IMR-90 (cell line): ENCODE measurements at regions not wholly inside any gene's neighbourhood (a gene's known extent, or its start where the extent isn't known, plus 50 kb on each side); places are given as distances from the start of the nearest gene placed in this dataset.

Source experiments
- ATAC-seq: fragments of 200-7000 bp; cut with Tn5 transposase; 2 replicates; pipeline ENCODE4 v1.9.1; 2020; ENCODE audit warnings: low read depth, mild to moderate bottlenecking, moderate library complexity
- BruUV-seq: library from RNA; stranded (reverse); fragments of 400-500 nt; replicated peaks from 2 replicates; lab custom pipeline; 2021; lab: Mats Ljungman, UMichigan
- CTCF ChIA-PET: fragments of 300-600 bp; formaldehyde crosslinking; extraction: SDS; loops from one replicate; lab custom pipeline; 2021; ENCODE audit warnings: antibody characterized with exemption; lab: Yijun Ruan, JAX
- POLR2A ChIA-PET: fragments of 300-600 bp; sonication (Branson Sonifier 250); formaldehyde crosslinking; loops from one replicate; lab custom pipeline; 2022; ENCODE audit warnings: antibody characterized with exemption; ENCODE audit not compliant: unreplicated experiment; lab: Charles Lee
- DNase-seq: peaks from one replicate; pipeline ENCODE4 v3.0.0; 2013
- H2AFZ ChIP-seq: replicated peaks from 2 replicates; pipeline ENCODE3; 2013; ENCODE audit warnings: low read length, mild to moderate bottlenecking; ENCODE audit not compliant: poor library complexity
- H2AK5ac ChIP-seq: 2 replicates; pipeline ENCODE4 v1.6.1; 2013; ENCODE audit warnings: low read depth, low read length, inconsistent platforms
- H2AK9ac ChIP-seq: replicated peaks from 2 replicates; pipeline ENCODE3; 2013; ENCODE audit warnings: mild to moderate bottlenecking, low read depth, low read length, moderate library complexity; ENCODE audit not compliant: poor library complexity
- H2BK120ac ChIP-seq: 2 replicates; pipeline ENCODE4 v1.6.1; 2013; ENCODE audit warnings: low read depth, low read length, inconsistent platforms
- H2BK15ac ChIP-seq: 3 replicates; pipeline ENCODE4 v1.6.1; 2013; ENCODE audit warnings: low read depth, low read length, inconsistent platforms
- H2BK20ac ChIP-seq: 2 replicates; pipeline ENCODE4 v1.6.1; 2013; ENCODE audit warnings: low read depth, mild to moderate bottlenecking, inconsistent platforms, low read length, moderate library complexity
- H2BK5ac ChIP-seq: 2 replicates; pipeline ENCODE4 v1.6.1; 2013; ENCODE audit warnings: mild to moderate bottlenecking, low read depth, low read length, inconsistent platforms; ENCODE audit not compliant: poor library complexity, severe bottlenecking
- H3K14ac ChIP-seq: replicated peaks from 2 replicates; pipeline ENCODE4 v1.6.1; 2013; ENCODE audit warnings: low read depth, low read length, inconsistent platforms
- H3K18ac ChIP-seq: 2 replicates; pipeline ENCODE4 v1.6.1; 2013; ENCODE audit warnings: low read depth, low read length, control low read depth
- H3K23ac ChIP-seq: 2 replicates; pipeline ENCODE4 v1.6.1; 2013; ENCODE audit warnings: low read depth, low read length, inconsistent platforms
- H3K27ac ChIP-seq: 2 replicates; pipeline ENCODE4 v1.5.1; 2013; ENCODE audit warnings: mild to moderate bottlenecking, control low read depth, low read length; ENCODE audit not compliant: insufficient read depth
- H3K27me3 ChIP-seq: 2 replicates; pipeline ENCODE4 v1.6.1; 2013; ENCODE audit warnings: low read length; ENCODE audit not compliant: control insufficient read depth, insufficient read depth
- H3K36me3 ChIP-seq: 2 replicates; pipeline ENCODE4 v1.6.1; 2013; ENCODE audit warnings: low read length, mixed read lengths; ENCODE audit not compliant: control insufficient read depth, insufficient read depth
- H3K4ac ChIP-seq: 2 replicates; pipeline ENCODE4 v1.6.1; 2013; ENCODE audit warnings: low read depth, low read length, inconsistent platforms
- H3K4me1 ChIP-seq: 2 replicates; pipeline ENCODE4 v1.6.1; 2013; ENCODE audit warnings: low read length, mixed read lengths; ENCODE audit not compliant: control insufficient read depth, insufficient read depth
- H3K4me2 ChIP-seq: 2 replicates; pipeline ENCODE4 v1.6.1; 2013; ENCODE audit warnings: low read depth, mild to moderate bottlenecking, control low read depth, low read length, moderate library complexity
- H3K4me3 ChIP-seq: 2 replicates; pipeline ENCODE4 v1.5.1; 2013; ENCODE audit warnings: low read depth, mild to moderate bottlenecking, control low read depth, low read length, moderate library complexity; ENCODE audit not compliant: insufficient read depth
- H3K56ac ChIP-seq: 2 replicates; pipeline ENCODE4 v1.6.1; 2013; ENCODE audit warnings: low read length, inconsistent platforms; ENCODE audit not compliant: insufficient read depth; ENCODE audit errors: extremely low read depth
- H3K79me1 ChIP-seq, 2 experiments: 2 replicates each; pipeline ENCODE4 v1.6.1; 2013; ENCODE audit warnings: low read length in 2 of 2, inconsistent platforms in 1 of 2, low read depth in 1 of 2
- H3K9ac ChIP-seq: 2 replicates; pipeline ENCODE4 v1.6.1; 2013; ENCODE audit warnings: low read depth, low read length, control low read depth
- H3K9me1 ChIP-seq: 2 replicates; pipeline ENCODE4 v1.6.1; 2013; ENCODE audit warnings: low read length, inconsistent platforms; ENCODE audit not compliant: insufficient read depth
- H3K9me3 ChIP-seq: 2 replicates; pipeline ENCODE4 v1.6.1; 2013; ENCODE audit warnings: low read length; ENCODE audit not compliant: control insufficient read depth, insufficient read depth
- H4K20me1 ChIP-seq: 2 replicates; pipeline ENCODE4 v1.6.1; 2013; ENCODE audit warnings: low read length, inconsistent platforms; ENCODE audit not compliant: insufficient read depth
- H4K5ac ChIP-seq: 2 replicates; pipeline ENCODE4 v1.6.1; 2013; ENCODE audit warnings: mild to moderate bottlenecking, low read depth, low read length, control low read depth
- H4K8ac ChIP-seq, 2 experiments: 2 replicates each; pipeline ENCODE4 v1.6.1; 2013; ENCODE audit warnings: low read depth in 2 of 2, low read length in 2 of 2, control low read depth in 1 of 2, inconsistent platforms in 1 of 2
- H4K91ac ChIP-seq: 2 replicates; pipeline ENCODE4 v1.6.1; 2013; ENCODE audit warnings: low read depth, low read length, inconsistent platforms; ENCODE audit not compliant: insufficient read depth
- BHLHE40 ChIP-seq: fragments of 150-350 bp; IDR thresholded peaks from 2 replicates; pipeline ENCODE4 v1.6.1; 2016; ENCODE audit warnings: mild to moderate bottlenecking, low read depth, low read length
- CEBPB ChIP-seq: IDR thresholded peaks from 2 replicates; pipeline ENCODE4 v1.6.1; 2012; ENCODE audit warnings: low read depth, low read length, improper control_type of control experiment
- CHD1 ChIP-seq: IDR thresholded peaks from 2 replicates; pipeline ENCODE4 v1.6.1; 2012; ENCODE audit warnings: low read depth, low read length, improper control_type of control experiment
- CTCF ChIP-seq: conservative IDR thresholded peaks from 2 replicates; pipeline ENCODE4 v1.5.1; 2012; ENCODE audit warnings: mild to moderate bottlenecking, low read depth, low read length, improper control_type of control experiment
- ELK1 ChIP-seq: fragments of 150-350 bp; IDR thresholded peaks from 2 replicates; pipeline ENCODE4 v1.6.1; 2016; ENCODE audit warnings: low read depth, mild to moderate bottlenecking, low read length, moderate library complexity, borderline replicate concordance
- FOS ChIP-seq: fragments of 150-350 bp; IDR thresholded peaks from 2 replicates; pipeline ENCODE4 v1.6.1; 2016; ENCODE audit warnings: low read depth, low read length
- MAFK ChIP-seq: IDR thresholded peaks from 2 replicates; pipeline ENCODE4 v1.6.1; 2012; ENCODE audit warnings: low read depth, low read length, improper control_type of control experiment
- MAZ ChIP-seq: IDR thresholded peaks from 2 replicates; pipeline ENCODE4 v1.6.1; 2012; ENCODE audit warnings: low read depth, mild to moderate bottlenecking, low read length, improper control_type of control experiment, moderate library complexity, borderline replicate concordance
- MXI1 ChIP-seq: IDR thresholded peaks from 2 replicates; pipeline ENCODE4 v1.6.1; 2012; ENCODE audit warnings: low read depth, mild to moderate bottlenecking, low read length, moderate library complexity, borderline replicate concordance
- NFE2L2 ChIP-seq: fragments of 150-350 bp; IDR thresholded peaks from 2 replicates; pipeline ENCODE4 v1.6.1; 2016; ENCODE audit warnings: low read depth, mild to moderate bottlenecking, low read length
- POLR2A ChIP-seq: IDR thresholded peaks from 2 replicates; pipeline ENCODE4 v1.6.1; 2012; ENCODE audit warnings: mild to moderate bottlenecking, low read depth, low read length
- RAD21 ChIP-seq: IDR thresholded peaks from 2 replicates; pipeline ENCODE4 v1.6.1; 2012; ENCODE audit warnings: low read length, improper control_type of control experiment
- RCOR1 ChIP-seq: IDR thresholded peaks from 2 replicates; pipeline ENCODE4 v1.6.1; 2012; ENCODE audit warnings: mild to moderate bottlenecking, low read length, improper control_type of control experiment; ENCODE audit not compliant: insufficient replicate concordance
- RFX5 ChIP-seq: IDR thresholded peaks from 2 replicates; pipeline ENCODE4 v1.8.0; 2012; ENCODE audit warnings: low read depth, mild to moderate bottlenecking, low read length, moderate library complexity
- SMC3 ChIP-seq: fragments of 150-350 bp; IDR thresholded peaks from 2 replicates; pipeline ENCODE4 v1.6.1; 2016; ENCODE audit warnings: low read depth, mild to moderate bottlenecking, antibody characterized with exemption, low read length, moderate library complexity
- USF2 ChIP-seq: fragments of 150-350 bp; IDR thresholded peaks from 2 replicates; pipeline ENCODE4 v1.6.1; 2017; ENCODE audit warnings: mild to moderate bottlenecking, antibody characterized with exemption, low read length, low read depth
- WGBS, 2 experiments: methylation state at CpG; one replicate each; pipeline versions ENCODE4 v1.1.5 to v1.1.7; 2013; ENCODE audit warnings: missing lambda C conversion rate in 2 of 2; ENCODE audit not compliant: insufficient read length in 1 of 2; ENCODE audit errors: extremely low coverage in 2 of 2; 5-methylcytosine and 5-hydroxymethylcytosine counted together
- dilution Hi-C: fragments of 300-500 bp; cut with HindIII; formaldehyde crosslinking; loops from one replicate; pipeline ENCODE4 v1.14.3; 2018; ENCODE audit warnings: low sequenced_read_pairs; ENCODE audit not compliant: unreplicated experiment
- in situ Hi-C: fragments of 300-500 bp; cut with MboI; formaldehyde crosslinking; loops from 3 replicates; pipeline ENCODE4 v1.14.3; 2019; ENCODE audit warnings: low sequenced_read_pairs, inconsistent platforms, mixed read lengths
- intact Hi-C: fragments of 100-400 bp; cut with micrococcal nuclease; formaldehyde crosslinking; loops from 2 replicates; pipeline ENCODE4 v1.10.0; 2022

DNA sequence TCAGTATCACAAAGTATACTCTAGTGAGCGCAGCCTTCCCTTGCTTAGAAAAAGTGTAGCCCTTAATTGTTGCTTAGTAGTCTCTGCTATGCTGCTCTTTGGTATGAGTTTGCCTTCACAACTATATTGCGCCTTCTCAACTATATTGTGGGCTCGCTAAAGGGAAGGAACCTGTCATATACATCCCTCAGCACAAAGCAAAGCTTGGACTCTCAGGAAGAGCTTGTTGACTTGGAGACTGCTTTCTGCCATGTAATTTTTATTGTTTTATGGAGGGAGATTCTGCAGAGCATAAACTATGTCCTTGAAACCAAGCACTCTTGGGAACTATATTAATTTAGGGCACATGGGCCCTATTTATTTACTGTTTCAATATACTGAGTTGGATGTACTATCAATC lies 119.1 kb upstream of the HAPLN1 start:
- in situ Hi-C loops = no loop called here
- H3K9me1 ChIP-seq = no peaks in the 10 kb centered on the region; the same call in 1 of the 2 replicates
- no peak overlapping the region for H3K4ac ChIP-seq
- H3K79me1 ChIP-seq = no peaks in the 10 kb centered on the region
- no CpG with 5 or more reads among the region's 3 CpGs for WGBS, 2 experiments
- H4K5ac ChIP-seq = no peak overlapping the region
- DNase-seq (no peak), ATAC-seq (no peak)
- H2AFZ ChIP-seq = no peak overlapping the region
- no peaks in the 10 kb centered on the region for H4K20me1 ChIP-seq
- H3K9ac ChIP-seq = no peak overlapping the region
- H2BK20ac ChIP-seq = no peak overlapping the region
- no peaks in the 10 kb centered on the region for H3K9me3 ChIP-seq
- no peak overlapping the region for H3K14ac ChIP-seq
- no peak overlapping the region for H4K8ac ChIP-seq
- H2BK5ac ChIP-seq = no peak overlapping the region
- no peak overlapping the region for H3K4me3 ChIP-seq
- intact Hi-C loops = no loop called here
- H3K23ac ChIP-seq = no peak overlapping the region
- H2BK15ac ChIP-seq = no peak overlapping the region
- TF ChIP-seq NFE2L2 (no peak), USF2 (no peak), CTCF (no peak), MAFK (no peak), BHLHE40 (no peak), FOS (no peak), MAZ (no peak), ELK1 (no peak), MXI1 (no peak), CHD1 (no peak), RAD21 (no peak), RFX5 (no peak), POLR2A (no peak), RCOR1 (no peak), CEBPB (no peak), SMC3 (no peak)
- no peaks in the 10 kb centered on the region for H3K36me3 ChIP-seq
- H3K4me1 ChIP-seq = no peaks in the 10 kb centered on the region
- no peak overlapping the region for H3K27ac ChIP-seq
- H3K56ac ChIP-seq = no peak overlapping the region
- no peak overlapping the region for H2AK5ac ChIP-seq
- H4K91ac ChIP-seq = no peak overlapping the region
- ChIA-PET POLR2A (no interaction called here), CTCF (no interaction called here)
- H2BK120ac ChIP-seq = no peak overlapping the region
- no peak overlapping the region for H3K4me2 ChIP-seq
- H2AK9ac ChIP-seq = no peak overlapping the region
- dilution Hi-C loops = no loop called here
- BruUV-seq = no TSS peak
- no peak overlapping the region for H3K18ac ChIP-seq
- H3K27me3 ChIP-seq = no peaks in the 10 kb centered on the region
